Cardiac muscle cell (in vitro differentiated cells and primary cell): ENCODE measurements at regions not wholly inside any gene's neighbourhood (a gene's known extent, or its start where the extent isn't known, plus 50 kb on each side); places are given as distances from the start of the nearest gene placed in this dataset.

Experiments used
- DNase-seq, 2 donors: peaks; one replicate each; pipeline versions ENCODE4 v3.0.0 to v3.0.0-alpha.2; 2010 to 2017; ENCODE audit warnings: low read depth in 1 of 2, low spot score in 1 of 2
- H3K27ac ChIP-seq: fragments of 200-600 bp; sonication (generic); 2 replicates; pipeline ENCODE4 v1.5.1; 2016
- H3K27me3 ChIP-seq: fragments of 200-600 bp; sonication (generic); 2 replicates; pipeline ENCODE4 v1.6.0; 2016; ENCODE audit warnings: control low read depth
- H3K36me3 ChIP-seq: fragments of 200-600 bp; sonication (generic); 2 replicates; pipeline ENCODE4 v1.5.1; 2016; ENCODE audit warnings: control low read depth
- H3K4me1 ChIP-seq: fragments of 200-600 bp; sonication (generic); 2 replicates; pipeline ENCODE4 v1.8.1; 2017; ENCODE audit warnings: low read depth, mild to moderate bottlenecking, mixed run types
- H3K4me3 ChIP-seq: fragments of 200-600 bp; sonication (generic); 2 replicates; pipeline ENCODE4 v1.5.1; 2016; ENCODE audit warnings: mild to moderate bottlenecking
- H3K9me3 ChIP-seq: fragments of 200-600 bp; sonication (generic); 2 replicates; pipeline ENCODE4 v1.5.1; 2017; ENCODE audit warnings: low read depth, mild to moderate bottlenecking, control low read depth
- TF ChIP-seq, protein P1 (sequence below): IDR thresholded peaks from 2 replicates; pipeline ENCODE4 v1.5.1; 2012; ENCODE audit warnings: low read depth, mild to moderate bottlenecking, low read length

DNA sequence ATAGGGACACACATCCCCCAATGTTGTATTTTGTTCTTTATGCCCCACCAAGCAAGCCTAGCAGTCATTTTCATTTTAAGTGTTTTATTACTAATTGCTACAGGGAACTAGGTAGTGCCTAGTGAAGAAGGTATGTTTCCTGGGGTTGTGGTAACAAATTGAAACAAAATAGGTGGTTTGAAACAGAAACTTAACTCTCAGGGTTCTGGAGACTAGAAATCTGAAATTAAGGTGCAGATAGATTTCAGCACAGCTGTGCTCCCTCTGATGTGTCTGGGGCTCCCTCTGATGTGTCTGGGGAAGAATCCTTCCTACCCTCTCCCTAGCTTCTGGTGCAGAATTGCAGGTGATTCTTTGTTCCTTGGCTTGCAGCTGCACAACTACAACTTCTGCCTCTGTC lies 390.1 kb downstream of the ZFHX3 start:
- TF ChIP-seq, protein P1, sequence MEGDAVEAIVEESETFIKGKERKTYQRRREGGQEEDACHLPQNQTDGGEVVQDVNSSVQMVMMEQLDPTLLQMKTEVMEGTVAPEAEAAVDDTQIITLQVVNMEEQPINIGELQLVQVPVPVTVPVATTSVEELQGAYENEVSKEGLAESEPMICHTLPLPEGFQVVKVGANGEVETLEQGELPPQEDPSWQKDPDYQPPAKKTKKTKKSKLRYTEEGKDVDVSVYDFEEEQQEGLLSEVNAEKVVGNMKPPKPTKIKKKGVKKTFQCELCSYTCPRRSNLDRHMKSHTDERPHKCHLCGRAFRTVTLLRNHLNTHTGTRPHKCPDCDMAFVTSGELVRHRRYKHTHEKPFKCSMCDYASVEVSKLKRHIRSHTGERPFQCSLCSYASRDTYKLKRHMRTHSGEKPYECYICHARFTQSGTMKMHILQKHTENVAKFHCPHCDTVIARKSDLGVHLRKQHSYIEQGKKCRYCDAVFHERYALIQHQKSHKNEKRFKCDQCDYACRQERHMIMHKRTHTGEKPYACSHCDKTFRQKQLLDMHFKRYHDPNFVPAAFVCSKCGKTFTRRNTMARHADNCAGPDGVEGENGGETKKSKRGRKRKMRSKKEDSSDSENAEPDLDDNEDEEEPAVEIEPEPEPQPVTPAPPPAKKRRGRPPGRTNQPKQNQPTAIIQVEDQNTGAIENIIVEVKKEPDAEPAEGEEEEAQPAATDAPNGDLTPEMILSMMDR = no peak
- no peak for DNase-seq
- Histone ChIP-seq H3K9me3 (no peaks in the 10 kb centered on the region), H3K27ac (no peak overlapping the region), H3K27me3 (no peaks in the 10 kb centered on the region), H3K36me3 (no peaks in the 10 kb centered on the region), H3K4me3 (no peak overlapping the region), H3K4me1 (no peaks in the 10 kb centered on the region)

- H3K9me3 ChIP-seq = no peaks in the 10 kb centered on the region
- no peaks in the 10 kb centered on the region for H3K27me3 ChIP-seq
- H3K4me3 ChIP-seq = no peak overlapping the region
- TF ChIP-seq, protein P1 = no peak
- no peak for DNase-seq
- no peak overlapping the region for H3K27ac ChIP-seq
- no peaks in the 10 kb centered on the region for H3K36me3 ChIP-seq
- H3K4me1 ChIP-seq = no peaks in the 10 kb centered on the region
These were observed 390.8 kb downstream of the ZFHX3 start for GRCh38 chr16:72657164-72657563.

GRCh38 chr16:72654535-72654934 lies 393.4 kb downstream of the ZFHX3 start:
- TF ChIP-seq, protein P1 = no peak
- H3K4me3 ChIP-seq = no peak overlapping the region

GRCh38 chr16:72649254-72649944 lies 398.5 kb downstream of the ZFHX3 start:
- TF ChIP-seq, protein P1 = no peak
- no peak for DNase-seq
- H3K4me1 ChIP-seq = no peaks in the 10 kb centered on the region
- no peaks in the 10 kb centered on the region for H3K27me3 ChIP-seq
- H3K36me3 ChIP-seq = no peaks in the 10 kb centered on the region
- no peaks in the 10 kb centered on the region for H3K9me3 ChIP-seq
- no peak overlapping the region for H3K27ac ChIP-seq
- H3K4me3 ChIP-seq = no peak overlapping the region

More at GRCh38 chr16:72654535-72654934, 393.4 kb downstream of the ZFHX3 start:
- Histone ChIP-seq H3K36me3 (no peaks in the 10 kb centered on the region), H3K27me3 (no peaks in the 10 kb centered on the region), H3K27ac (no peak overlapping the region), H3K4me1 (no peaks in the 10 kb centered on the region), H3K9me3 (no peaks in the 10 kb centered on the region)
- no peak for DNase-seq

DNA sequence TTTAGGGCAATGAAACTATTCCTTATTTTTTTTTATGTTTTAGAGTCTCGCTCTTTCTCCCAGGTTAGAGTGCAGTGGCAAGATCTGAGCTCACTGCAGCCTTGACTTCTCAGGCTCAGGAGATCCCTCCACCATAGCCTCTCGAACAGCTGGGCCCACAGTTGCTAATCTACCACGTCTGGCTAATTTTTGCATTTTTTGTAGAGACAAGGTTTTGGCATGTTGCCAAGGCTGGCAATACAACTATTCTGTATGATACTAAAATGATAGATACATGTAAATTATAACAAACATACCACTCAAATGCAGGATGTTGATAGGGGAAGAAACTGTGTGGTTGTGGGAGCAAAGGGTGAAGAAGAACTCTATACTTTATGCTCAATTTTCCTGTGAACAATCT lies 401.3 kb downstream of the ZFHX3 start:
- Histone ChIP-seq H3K36me3 (no peaks in the 10 kb centered on the region), H3K9me3 (no peaks in the 10 kb centered on the region), H3K4me3 (no peak overlapping the region), H3K27ac (no peak overlapping the region), H3K27me3 (no peaks in the 10 kb centered on the region), H3K4me1 (no peaks in the 10 kb centered on the region)
- DNase-seq = peak in 1 of 2 donors; percentile 15
- TF ChIP-seq, protein P1 = no peak
